ENCODE measurements at regions not wholly inside any gene's neighbourhood (a gene's known extent, or its start where the extent isn't known, plus 50 kb on each side); places are given as distances from the start of the nearest gene placed in this dataset.

DNA sequence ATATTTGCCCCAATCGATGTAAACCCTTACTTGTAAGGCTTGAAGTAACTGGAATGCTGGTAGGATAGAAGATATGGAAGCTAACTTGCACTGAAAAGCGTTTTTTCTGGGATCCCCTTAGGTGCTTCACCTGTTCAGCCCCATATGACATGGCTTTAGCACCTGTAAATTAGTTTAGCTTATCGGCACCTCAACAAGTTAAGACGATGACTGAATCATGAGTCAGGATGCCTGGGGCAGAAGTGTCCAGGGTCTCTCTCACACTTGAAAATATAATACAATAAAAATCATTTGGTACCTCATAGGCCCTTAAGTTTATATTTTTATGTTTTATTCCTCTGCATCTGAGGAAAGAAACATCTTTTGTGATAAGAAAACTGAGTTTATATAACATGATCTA lies 409.2 kb upstream of the LRRC4C start:
- DNase-seq, result no peak

DNA sequence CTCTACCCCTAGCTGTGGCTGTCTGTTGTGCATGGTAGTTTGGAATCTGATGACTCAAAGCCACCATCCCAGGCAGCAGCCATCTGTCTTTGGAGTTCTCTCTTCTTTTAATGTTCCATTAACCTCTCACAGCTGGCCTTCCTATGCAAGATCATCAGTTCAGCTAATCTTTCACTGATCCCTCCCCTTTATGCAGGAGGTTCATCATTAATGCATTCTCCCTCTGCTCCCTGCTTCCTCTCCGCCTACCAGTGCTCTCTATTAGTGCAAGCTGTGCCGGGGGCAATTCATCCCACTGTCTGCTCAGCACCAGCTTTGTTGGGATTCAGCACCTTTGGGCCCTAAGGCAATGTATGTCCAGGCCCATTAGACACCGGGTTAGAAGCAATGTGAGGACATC lies 413.0 kb upstream of the LRRC4C start:
- DNase-seq, result no peak

GRCh38 chr11:41872870-41873269 lies 413.4 kb upstream of the LRRC4C start:
- no peak for DNase-seq

- no peak for DNase-seq
Observed at GRCh38 chr11:41878095-41878494, 418.6 kb upstream of the LRRC4C start.

DNA sequence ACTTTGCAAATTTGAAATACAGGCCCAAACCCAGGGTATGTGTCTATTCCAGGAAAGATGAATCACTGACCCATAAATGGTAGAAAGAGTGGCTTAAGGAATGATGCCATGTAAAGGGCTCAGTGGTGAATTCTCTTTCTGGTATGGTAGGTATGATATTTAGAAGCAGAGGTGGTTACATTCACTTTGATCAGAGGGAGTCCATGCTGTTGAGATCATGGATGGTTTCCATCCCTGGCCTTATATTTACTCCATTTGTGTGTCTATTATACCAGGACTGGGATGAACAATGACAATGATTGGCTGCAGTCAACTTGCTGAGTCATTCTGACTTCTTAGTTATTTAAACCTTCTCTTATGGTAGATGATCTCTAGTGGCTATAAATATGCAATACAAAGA lies 419.8 kb upstream of the LRRC4C start:
- no peak for DNase-seq

DNA sequence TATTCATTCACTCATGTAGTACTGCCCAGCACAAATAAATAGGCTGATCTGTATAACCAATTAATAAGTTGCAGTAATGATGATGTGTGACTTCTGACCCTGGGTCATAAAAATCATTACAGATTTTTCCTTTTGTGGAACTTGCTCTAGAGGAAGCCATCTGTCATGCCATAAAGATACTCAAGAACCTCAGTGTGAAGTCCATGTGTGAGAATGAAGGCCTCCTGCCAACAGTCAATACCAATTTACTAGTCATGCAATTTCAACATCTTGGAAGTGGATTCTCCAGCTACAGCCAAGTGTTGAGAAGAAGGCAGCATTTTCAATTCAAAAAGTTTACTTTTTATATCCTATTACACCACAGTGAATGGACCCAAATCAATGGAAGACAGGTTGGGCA lies 435.6 kb upstream of the LRRC4C start:
- no peak for DNase-seq

GRCh38 chr11:41897991-41898390 lies 438.5 kb upstream of the LRRC4C start:
- no peak for DNase-seq

DNA sequence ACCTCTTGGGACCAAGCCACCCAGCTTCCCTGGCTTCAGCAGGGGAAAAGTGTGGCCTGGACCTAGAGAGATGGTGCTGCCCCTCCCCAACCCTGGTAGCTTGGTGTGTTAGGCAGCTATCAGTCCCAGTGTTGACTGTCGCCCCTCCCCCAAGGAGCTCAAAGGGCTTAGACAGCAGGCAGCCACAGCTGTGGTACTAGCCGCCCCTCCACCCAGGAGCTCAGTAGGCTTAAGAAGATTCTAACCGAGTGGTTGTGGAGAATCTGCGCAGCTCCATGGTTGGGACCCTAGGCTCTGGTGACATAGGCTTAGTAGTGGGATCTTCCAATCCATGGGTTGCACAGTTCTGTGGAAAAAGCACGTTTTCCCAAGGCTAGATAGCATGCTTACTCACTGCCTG lies 458.4 kb upstream of the LRRC4C start:
- no peak for DNase-seq

DNA sequence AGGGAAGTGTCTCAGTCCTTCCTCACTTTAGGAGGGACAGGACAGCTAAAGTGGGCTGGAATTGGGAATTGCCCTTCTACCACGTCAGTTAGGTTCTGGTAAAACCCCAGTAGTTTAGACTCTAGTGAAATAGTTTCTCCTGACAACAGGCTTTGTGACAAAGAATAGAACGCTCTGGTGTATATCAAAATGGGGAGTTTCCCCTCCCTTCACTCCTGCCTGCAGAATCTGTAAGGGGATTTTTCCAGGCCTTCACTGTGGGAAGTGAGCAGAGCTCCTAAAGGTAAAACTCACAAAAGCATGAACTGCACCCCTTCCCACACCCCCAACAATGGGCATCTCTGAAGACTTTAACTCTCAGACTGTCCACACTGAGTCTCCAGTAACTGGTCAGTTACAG lies 460.9 kb upstream of the LRRC4C start:
- no peak for DNase-seq

GRCh38 chr11:41921746-41922390 lies 462.4 kb upstream of the LRRC4C start:
- DNase-seq, result no peak

DNA sequence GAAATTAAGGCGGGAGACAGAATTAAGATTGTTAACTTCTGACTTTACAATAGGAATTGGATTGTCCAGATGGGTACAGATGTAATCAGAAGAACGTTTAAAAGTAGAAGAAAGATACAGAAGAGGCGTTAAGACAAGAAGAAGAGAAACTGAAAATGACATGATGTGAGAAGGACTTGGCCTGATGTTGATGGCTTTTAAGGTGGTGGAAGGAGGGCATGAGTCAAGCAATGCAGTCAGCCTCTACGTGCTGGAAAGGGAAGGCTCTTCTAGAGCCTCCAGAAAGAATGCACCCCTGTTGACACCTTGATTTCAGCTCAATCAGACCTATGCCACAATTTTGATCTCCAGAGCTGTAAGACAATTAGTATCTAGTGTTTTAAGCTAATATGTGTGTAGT lies 466.9 kb upstream of the LRRC4C start:
- no peak for DNase-seq

- no peak for DNase-seq
Observed at GRCh38 chr11:41935241-41935640, 475.8 kb upstream of the LRRC4C start.

- no peak for DNase-seq
Observed at GRCh38 chr11:41935795-41936194, 476.3 kb upstream of the LRRC4C start.

- no peak for DNase-seq
Observed at GRCh38 chr11:41943656-41944055, 484.2 kb upstream of the LRRC4C start.

DNA sequence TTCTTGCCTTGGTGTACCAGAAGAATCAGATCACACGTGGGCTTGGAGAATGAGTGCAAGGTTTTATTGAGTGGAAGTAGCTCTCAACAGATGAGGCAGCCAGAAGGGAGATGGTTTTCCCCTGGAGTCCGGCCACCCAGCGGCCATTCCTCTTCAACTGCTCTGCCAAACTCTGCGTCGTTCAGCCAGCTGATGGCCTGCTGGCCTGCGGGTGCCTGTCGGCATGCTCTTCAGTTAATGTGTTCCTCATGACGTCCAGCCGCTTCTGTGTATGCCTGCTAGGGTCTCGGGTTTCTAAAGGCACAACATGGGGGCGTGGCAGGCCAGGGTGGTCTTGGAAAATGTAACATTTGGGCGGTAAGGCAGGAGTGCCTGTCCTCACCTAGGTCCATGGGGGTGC lies 487.9 kb upstream of the LRRC4C start:
- DNase-seq, result no peak

- DNase-seq, result no peak
Observed at GRCh38 chr11:41950470-41951143, 491.2 kb upstream of the LRRC4C start.

DNA sequence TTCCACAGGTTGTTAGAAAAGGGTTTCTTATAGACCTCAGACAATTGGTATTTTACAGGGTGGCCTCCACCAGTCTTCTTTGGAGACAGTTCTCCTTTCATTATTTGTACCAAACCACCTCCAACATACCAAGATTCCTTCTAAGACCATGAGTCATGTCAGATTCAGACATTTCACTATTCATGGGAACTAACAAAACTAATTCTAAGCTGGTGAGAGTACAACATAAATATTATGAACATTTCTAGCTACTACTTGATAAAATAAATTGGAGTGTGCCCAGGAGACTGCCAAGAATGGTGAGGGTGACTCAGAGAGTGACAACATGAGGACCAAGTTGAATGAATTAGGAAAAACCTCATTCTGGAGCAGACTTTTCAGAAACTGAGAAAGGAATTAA lies 494.6 kb upstream of the LRRC4C start:
- DNase-seq, result no peak

GRCh38 chr11:41955066-41955465 lies 495.6 kb upstream of the LRRC4C start:
- no peak for DNase-seq

DNA sequence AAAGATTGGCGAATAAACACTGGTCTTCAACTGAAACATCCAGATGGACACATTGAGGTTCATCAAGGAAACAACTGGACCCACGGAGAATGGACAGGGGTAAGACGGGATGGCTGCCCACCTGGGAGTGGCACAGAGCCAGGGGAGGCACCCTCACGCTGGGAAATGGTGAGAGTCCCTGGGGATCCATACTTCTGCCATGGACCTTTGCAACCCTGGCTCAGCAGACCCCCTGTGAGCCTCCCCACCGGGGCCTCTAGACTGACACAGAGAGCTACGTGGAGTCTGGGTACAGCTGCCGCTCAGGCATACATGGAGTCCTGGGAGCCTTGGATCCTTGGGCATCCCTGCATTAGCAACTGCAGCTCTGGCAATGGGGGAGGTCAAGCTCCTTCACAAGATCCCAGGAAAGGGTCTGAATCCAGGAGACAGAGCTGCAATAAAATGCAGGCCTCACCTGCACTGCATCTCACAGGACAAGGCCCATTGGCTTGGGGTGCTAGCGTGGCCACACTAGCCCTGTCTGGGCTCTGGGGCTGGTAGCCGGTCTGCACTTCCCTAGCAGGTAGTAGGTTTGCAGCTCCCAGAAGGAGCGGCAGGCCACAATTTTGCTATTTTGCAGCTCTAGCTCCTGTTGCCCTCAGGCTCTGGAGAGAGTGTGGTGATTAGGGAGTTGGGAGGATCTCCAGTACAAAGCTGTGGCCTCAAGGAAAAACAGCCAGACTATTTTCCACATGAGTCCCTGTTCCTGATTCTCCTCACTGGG lies 496.4 kb upstream of the LRRC4C start:
- no peak for DNase-seq

DNA sequence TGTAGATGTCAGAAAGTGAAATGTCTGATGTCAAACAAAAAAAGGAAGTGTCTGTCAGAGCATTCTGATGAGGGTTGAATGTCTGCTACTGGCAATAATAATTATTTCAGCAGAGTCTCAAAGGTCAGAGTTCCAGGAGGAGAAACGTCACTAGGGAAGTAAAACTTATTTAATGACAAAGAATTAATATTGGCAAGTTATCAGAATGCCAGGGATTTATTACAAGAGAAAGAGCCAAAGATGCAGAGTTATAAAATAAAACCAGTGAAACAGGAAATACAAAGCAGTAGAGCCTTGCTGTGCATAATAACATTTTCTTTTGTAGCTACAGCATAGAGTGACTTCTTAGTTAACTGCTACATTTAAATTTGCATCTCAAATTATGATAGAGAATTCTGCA lies 504.0 kb upstream of the LRRC4C start:
- no peak for DNase-seq

GRCh38 chr11:41970681-41971080 lies 511.2 kb upstream of the LRRC4C start:
- DNase-seq, result no peak

DNA sequence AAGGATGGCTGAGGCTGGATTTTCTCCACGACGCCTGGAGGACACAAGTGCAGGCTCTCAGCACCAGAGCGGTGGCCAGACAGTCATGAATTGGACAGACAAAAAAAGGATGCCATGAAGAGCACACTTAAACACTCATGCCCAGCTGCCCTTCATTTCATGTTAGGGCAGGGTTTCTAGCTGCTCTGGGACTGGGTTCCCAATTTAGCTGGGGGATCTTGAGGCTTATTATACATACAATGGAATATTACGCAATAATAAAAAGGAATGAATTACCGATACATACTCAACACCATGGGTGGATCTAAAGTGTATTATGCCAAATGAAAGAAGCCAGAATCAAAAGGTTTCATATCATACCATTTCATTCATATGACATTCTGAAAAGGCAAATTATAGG lies 512.1 kb upstream of the LRRC4C start:
- no peak for DNase-seq

- no peak for DNase-seq
Observed at GRCh38 chr11:41978945-41979344, 519.5 kb upstream of the LRRC4C start.

- no peak for DNase-seq
Observed at GRCh38 chr11:41980741-41981140, 521.3 kb upstream of the LRRC4C start.

Measured in C1 segment of cervical spinal cord (tissue), 14 donors.